Mucosa of rectum (tissue), 2 donors: ENCODE measurements at regions not wholly inside any gene's neighbourhood (a gene's known extent, or its start where the extent isn't known, plus 50 kb on each side); places are given as distances from the start of the nearest gene placed in this dataset.
"Not testable (repeated sequence)": the region's sequence is repeated elsewhere in the genome, so short reads cannot be mapped to it uniquely, and the experiment has no call there.

ENCODE experiments used
- H3K27ac ChIP-seq, 2 donors: one replicate each; pipeline ENCODE4 v1.7.0; 2013; ENCODE audit warnings: inconsistent platforms in 2 of 2, low read depth in 2 of 2, low read length in 2 of 2
- H3K27me3 ChIP-seq, 2 donors: one replicate each; pipeline ENCODE4 v1.7.0; 2013; ENCODE audit warnings: low read length in 2 of 2; ENCODE audit not compliant: control insufficient read depth in 2 of 2, insufficient read depth in 2 of 2
- H3K36me3 ChIP-seq, 2 donors: one replicate each; pipeline ENCODE4 v1.7.0; 2013; ENCODE audit warnings: low read length in 2 of 2; ENCODE audit not compliant: control insufficient read depth in 2 of 2, insufficient read depth in 2 of 2
- H3K4me1 ChIP-seq, 2 donors: one replicate each; pipeline ENCODE4 v1.7.0; 2013; ENCODE audit warnings: low read length in 2 of 2, mild to moderate bottlenecking in 1 of 2; ENCODE audit not compliant: control insufficient read depth in 2 of 2, insufficient read depth in 2 of 2
- H3K4me3 ChIP-seq, 2 donors: one replicate each; pipeline ENCODE4 v1.7.0; 2013; ENCODE audit warnings: low read length in 2 of 2
- H3K9ac ChIP-seq, 2 donors: one replicate each; pipeline ENCODE4 v1.7.0; 2013; ENCODE audit warnings: low read length in 2 of 2, low read depth in 1 of 2, mild to moderate bottlenecking in 1 of 2
- H3K9me3 ChIP-seq, 2 donors: one replicate each; pipeline ENCODE4 v1.7.0; 2013; ENCODE audit warnings: low read length in 2 of 2; ENCODE audit not compliant: control insufficient read depth in 2 of 2
- donor health status: healthy.
- donor health status: Normal muscosa, but diverticular disease.

DNA sequence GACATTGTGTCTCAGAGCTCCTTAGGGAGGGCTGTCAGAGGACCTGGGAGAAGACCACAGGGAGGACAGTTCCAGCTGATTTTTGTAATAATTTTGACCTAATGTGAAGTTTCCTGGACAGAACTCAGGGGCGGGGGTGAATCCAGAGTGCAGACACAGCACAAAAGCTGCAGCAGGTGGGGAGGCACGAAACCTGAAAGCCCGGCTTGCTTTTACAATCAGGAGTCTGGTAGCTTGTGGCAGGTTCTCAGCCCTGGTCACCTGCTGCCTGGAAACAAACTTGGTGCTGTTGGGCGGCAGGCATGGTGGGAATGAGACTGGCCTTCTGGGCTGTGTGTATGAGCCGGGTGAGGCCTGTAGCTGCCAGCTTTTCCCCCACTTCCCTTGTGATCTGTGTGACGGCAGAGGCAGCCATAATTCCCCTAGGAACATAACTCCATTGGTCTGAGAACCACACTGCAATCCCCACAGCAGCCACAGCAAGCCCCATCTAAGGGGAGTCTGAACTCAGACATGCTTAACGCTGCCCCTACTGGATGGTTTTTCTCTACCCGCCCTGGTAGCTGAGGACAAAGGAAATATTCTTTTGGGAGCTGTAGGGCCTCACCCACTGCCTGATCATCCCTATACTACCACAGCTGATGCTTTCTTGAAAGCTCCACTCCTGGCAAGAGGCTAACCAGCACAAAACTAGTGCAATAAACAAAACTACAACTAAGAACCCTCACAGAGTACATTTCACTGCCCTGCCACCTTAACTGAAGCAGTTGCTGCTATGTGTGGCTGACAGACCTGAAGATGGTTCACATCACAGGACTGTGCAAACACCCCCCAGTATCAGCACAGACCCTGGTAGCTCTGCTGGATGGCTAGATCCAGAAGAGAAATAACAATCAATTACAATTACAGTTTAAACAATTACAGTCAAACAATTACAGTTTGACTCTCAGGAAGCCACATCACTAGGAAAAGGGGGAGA lies 1055.1 kb upstream of the GJE1 start:
- no peaks in the 10 kb centered on the region for H3K9me3 ChIP-seq
- no peaks in the 10 kb centered on the region for H3K4me1 ChIP-seq
- H3K36me3 ChIP-seq, result no peaks in the 10 kb centered on the region
- H3K27ac ChIP-seq, result no peak overlapping the region
- no peaks in the 10 kb centered on the region for H3K27me3 ChIP-seq
- no peak overlapping the region for H3K9ac ChIP-seq
- no peak overlapping the region for H3K4me3 ChIP-seq

GRCh38 chr6:141057761-141058160 lies 1075.0 kb upstream of the GJE1 start:
- Histone ChIP-seq H3K9ac (no peak overlapping the region), H3K36me3 (no peaks in the 10 kb centered on the region), H3K27me3 (no peaks in the 10 kb centered on the region), H3K9me3 (no peaks in the 10 kb centered on the region), H3K27ac (no peak overlapping the region), H3K4me3 (no peak overlapping the region), H3K4me1 (no peaks in the 10 kb centered on the region)

DNA sequence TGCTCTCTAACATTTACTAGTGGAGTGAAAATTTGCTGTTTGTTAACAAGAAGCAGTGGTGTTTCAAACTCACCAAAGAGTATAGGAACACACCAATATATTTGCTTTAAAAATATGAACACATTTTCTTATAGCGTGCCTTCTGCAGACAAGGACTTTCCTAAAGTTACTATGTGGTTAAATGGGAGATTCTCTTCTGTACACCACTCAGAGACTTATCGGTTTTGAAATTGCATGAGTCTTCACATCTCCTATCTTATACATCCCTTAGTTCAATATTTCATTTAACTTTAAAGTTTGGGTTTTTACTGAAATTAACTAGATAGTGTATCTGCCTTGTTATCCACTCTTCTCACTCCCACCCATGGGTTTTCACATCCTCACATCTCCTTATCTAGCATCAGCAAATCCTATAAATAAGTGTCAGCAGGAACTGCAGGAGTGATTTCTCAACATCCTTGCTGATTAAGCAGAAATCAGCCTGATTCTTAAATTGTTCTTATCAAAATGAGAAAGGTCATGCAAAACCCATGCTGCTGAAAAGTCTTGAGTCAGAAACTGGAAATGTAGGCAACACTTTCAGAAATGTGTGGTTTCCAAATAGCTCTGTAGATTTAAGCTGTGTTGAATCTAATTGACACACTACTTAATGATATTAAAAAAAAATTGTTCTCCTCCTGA lies 1075.6 kb upstream of the GJE1 start:
- Histone ChIP-seq H3K27ac (no peak overlapping the region), H3K36me3 (no peaks in the 10 kb centered on the region), H3K27me3 (no peaks in the 10 kb centered on the region), H3K4me1 (no peaks in the 10 kb centered on the region), H3K9me3 (no peaks in the 10 kb centered on the region), H3K4me3 (no peak overlapping the region), H3K9ac (no peak overlapping the region)

DNA sequence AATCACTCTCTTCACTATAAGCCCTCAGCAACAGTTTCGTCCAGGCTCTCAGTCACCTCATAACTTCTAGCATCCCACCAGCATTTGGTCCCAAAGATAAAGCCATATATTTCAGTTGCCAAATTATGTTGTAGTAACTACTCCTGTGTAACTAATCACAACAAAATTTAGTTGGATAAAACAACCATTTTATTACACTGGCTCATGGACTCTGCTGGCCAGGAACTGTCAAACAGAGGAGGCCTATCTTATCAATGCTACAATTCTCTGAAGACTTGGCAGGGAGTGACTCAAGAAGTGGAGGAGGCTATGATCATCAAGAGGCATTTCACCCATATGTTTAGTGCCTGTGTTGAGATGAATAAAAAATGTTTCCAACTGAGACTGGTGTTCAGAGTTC lies 1082.3 kb upstream of the GJE1 start:
- no peaks in the 10 kb centered on the region for H3K27me3 ChIP-seq
- H3K27ac ChIP-seq, result no peak overlapping the region
- H3K9ac ChIP-seq, result no peak overlapping the region
- no peak overlapping the region for H3K4me3 ChIP-seq
- no peaks in the 10 kb centered on the region for H3K4me1 ChIP-seq
- no peaks in the 10 kb centered on the region for H3K9me3 ChIP-seq
- H3K36me3 ChIP-seq, result no peaks in the 10 kb centered on the region

DNA sequence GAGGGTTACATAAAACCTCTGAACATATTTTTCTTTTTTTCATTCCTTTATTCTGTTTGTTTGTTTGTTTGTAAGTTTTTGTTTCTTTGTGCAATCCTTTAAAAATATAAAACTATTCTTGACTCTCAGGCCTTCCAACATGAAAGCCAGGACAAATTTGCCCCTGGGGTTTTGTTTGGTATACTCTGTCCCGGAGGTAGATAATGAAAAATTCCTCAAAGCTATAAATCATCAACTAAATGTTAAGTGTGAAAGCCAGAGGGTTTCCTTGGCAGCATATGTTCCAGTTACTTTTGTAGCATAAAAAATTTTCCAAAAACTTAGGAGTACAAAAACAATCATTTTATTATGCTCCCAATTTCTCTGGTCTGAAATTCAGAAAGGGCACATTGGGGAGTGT lies 1084.3 kb upstream of the GJE1 start:
- no peaks in the 10 kb centered on the region for H3K27me3 ChIP-seq
- H3K4me1 ChIP-seq, result no peaks in the 10 kb centered on the region
- H3K27ac ChIP-seq, result no peak overlapping the region
- no peak overlapping the region for H3K9ac ChIP-seq
- no peaks in the 10 kb centered on the region for H3K36me3 ChIP-seq
- no peaks in the 10 kb centered on the region for H3K9me3 ChIP-seq
- H3K4me3 ChIP-seq, result no peak overlapping the region

GRCh38 chr6:141046496-141046895 lies 1086.2 kb upstream of the GJE1 start:
- H3K36me3 ChIP-seq, H3K9ac ChIP-seq, H3K27me3 ChIP-seq, H3K4me3 ChIP-seq, H3K27ac ChIP-seq, H3K9me3 ChIP-seq, H3K4me1 ChIP-seq: not testable (repeated sequence)

- Histone ChIP-seq H3K4me1 (no peaks in the 10 kb centered on the region), H3K27ac (no peak overlapping the region), H3K36me3 (no peaks in the 10 kb centered on the region), H3K27me3 (no peaks in the 10 kb centered on the region), H3K9me3 (no peaks in the 10 kb centered on the region), H3K9ac (no peak overlapping the region), H3K4me3 (no peak overlapping the region)
These were observed 1091.1 kb upstream of the GJE1 start for GRCh38 chr6:141041596-141042087.

GRCh38 chr6:141035312-141036200 lies 1097.2 kb upstream of the GJE1 start:
- H3K4me3 ChIP-seq, result no peak overlapping the region
- no peaks in the 10 kb centered on the region for H3K36me3 ChIP-seq
- no peaks in the 10 kb centered on the region for H3K27me3 ChIP-seq
- H3K4me1 ChIP-seq, result no peaks in the 10 kb centered on the region
- H3K9me3 ChIP-seq, result no peaks in the 10 kb centered on the region
- no peak overlapping the region for H3K9ac ChIP-seq
- H3K27ac ChIP-seq, result no peak overlapping the region

- Histone ChIP-seq H3K36me3 (no peaks in the 10 kb centered on the region), H3K4me3 (no peak overlapping the region), H3K4me1 (no peaks in the 10 kb centered on the region), H3K27me3 (no peaks in the 10 kb centered on the region), H3K27ac (no peak overlapping the region), H3K9ac (no peak overlapping the region), H3K9me3 (no peaks in the 10 kb centered on the region)
These were observed 1099.6 kb upstream of the GJE1 start for GRCh38 chr6:141033101-141033500.
